Ovary (tissue), 3 donors: ENCODE measurements at regions not wholly inside any gene's neighbourhood (a gene's known extent, or its start where the extent isn't known, plus 50 kb on each side); places are given as distances from the start of the nearest gene placed in this dataset.

Experiments
- CTCF ChIP-seq, 3 donors: fragments of 450-650 bp in 2 of 3; fragments of 200-600 bp in 1 of 3; IDR thresholded peaks; one replicate each; pipeline versions ENCODE4 v1.5.1 to v1.8.0; 2016 to 2022; ENCODE audit warnings: antibody characterized with exemption in 3 of 3, mild to moderate bottlenecking in 1 of 3
- POLR2A ChIP-seq: fragments of 450-650 bp; IDR thresholded peaks from one replicate; pipeline ENCODE4 v1.6.1; 2017; ENCODE audit warnings: antibody characterized with exemption, mild to moderate bottlenecking, moderate library complexity
- donor health status: DM: no; HTN: no; CAD: no.

GRCh38 chr4:59869056-59869455, 1331.1 kb upstream of the ADGRL3 start:
- TF ChIP-seq POLR2A (no peak), CTCF (IDR thresholded peaks at IDR 0.05) (no peak)
